ENCODE measurements at regions not wholly inside any gene's neighbourhood (a gene's known extent, or its start where the extent isn't known, plus 50 kb on each side); places are given as distances from the start of the nearest gene placed in this dataset.

DNA sequence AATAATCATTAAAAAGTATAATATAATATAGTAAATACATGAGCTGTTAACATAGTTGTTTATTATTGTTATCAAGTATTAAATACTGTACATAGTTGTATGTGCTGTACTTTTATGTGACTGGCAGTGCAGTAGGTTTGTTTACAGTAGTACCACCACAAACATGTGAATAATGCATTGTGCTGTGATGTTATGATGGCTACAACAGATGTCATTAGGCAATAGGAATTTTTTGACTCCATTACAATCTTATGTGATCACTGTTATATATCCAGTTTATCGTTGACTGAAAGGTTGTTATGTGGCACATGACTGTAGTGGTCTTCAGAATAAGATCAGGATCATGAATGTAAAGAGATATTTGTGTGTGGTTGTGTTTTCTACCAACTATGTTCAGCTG, 577.8 kb downstream of the JRKL start:
- 25 to 79% methylated on average over 1 of the region's 1 CpG for WGBS, 2 donors (ENCODE audit: low coverage in 1 of 2)
- intact Hi-C loops (cut with DNase I; ENCODE audit: low total_unique reads): no loop called here

DNA sequence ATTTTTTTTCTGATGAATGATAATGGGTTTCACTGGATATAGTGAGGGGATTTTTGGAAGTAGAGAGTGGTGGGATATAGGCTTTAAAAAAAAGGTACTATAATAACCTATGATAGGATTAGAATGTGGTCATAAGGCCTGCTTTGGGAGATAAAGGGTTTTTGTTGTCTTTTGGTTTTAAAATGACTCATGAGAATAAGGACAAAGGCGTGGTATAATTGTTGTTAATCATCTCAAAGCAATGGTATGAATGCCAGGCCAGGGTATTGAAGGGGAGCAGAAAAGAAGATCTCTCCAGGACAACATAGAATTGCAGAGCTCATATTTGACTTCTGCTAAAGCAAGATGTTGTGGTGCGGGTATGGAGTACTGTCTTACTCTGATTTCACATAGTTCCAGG, 579.4 kb downstream of the JRKL start:
- intact Hi-C loops (cut with DNase I; ENCODE audit: low total_unique reads) (no loop called here), in situ Hi-C loops (cut with MboI; ENCODE audit: low pct_ligation_motif_present in 1 of 4, low pct_unique_long_range_greater_than_20kb in 1 of 4, low sequenced_read_pairs in 3 of 4) (no loop called here)
- TF ChIP-seq, protein P1, sequence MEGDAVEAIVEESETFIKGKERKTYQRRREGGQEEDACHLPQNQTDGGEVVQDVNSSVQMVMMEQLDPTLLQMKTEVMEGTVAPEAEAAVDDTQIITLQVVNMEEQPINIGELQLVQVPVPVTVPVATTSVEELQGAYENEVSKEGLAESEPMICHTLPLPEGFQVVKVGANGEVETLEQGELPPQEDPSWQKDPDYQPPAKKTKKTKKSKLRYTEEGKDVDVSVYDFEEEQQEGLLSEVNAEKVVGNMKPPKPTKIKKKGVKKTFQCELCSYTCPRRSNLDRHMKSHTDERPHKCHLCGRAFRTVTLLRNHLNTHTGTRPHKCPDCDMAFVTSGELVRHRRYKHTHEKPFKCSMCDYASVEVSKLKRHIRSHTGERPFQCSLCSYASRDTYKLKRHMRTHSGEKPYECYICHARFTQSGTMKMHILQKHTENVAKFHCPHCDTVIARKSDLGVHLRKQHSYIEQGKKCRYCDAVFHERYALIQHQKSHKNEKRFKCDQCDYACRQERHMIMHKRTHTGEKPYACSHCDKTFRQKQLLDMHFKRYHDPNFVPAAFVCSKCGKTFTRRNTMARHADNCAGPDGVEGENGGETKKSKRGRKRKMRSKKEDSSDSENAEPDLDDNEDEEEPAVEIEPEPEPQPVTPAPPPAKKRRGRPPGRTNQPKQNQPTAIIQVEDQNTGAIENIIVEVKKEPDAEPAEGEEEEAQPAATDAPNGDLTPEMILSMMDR (IDR thresholded peaks at IDR 0.05): no peak
- no peak for TF ChIP-seq EP300 (IDR thresholded peaks at IDR 0.05; ENCODE audit: low read depth)
- TF ChIP-seq POLR2A (IDR thresholded peaks at IDR 0.05): no peak
- no peak for TF ChIP-seq POLR2AphosphoS5 (IDR thresholded peaks at IDR 0.05)
- no peaks in the 10 kb centered on the region for H3K4me1 ChIP-seq
- H3K4me3 ChIP-seq: no peak overlapping the region
- DNase-seq: no peak
- WGBS, 2 donors (ENCODE audit: low coverage in 1 of 2): 67 to 71% methylated on average over 2 of the region's 2 CpGs
- no peaks in the 10 kb centered on the region for H3K36me3 ChIP-seq
- H3K27me3 ChIP-seq: no peaks in the 10 kb centered on the region
- no peaks in the 10 kb centered on the region for H3K9me3 ChIP-seq
- no peak overlapping the region for H3K27ac ChIP-seq

More for the DNA sequence above, 577.8 kb downstream of the JRKL start:
- TF ChIP-seq, protein P1 (IDR thresholded peaks at IDR 0.05): no peak
- no peak for TF ChIP-seq EP300 (IDR thresholded peaks at IDR 0.05; ENCODE audit: low read depth)
- TF ChIP-seq POLR2A (IDR thresholded peaks at IDR 0.05): no peak
- no peak for TF ChIP-seq POLR2AphosphoS5 (IDR thresholded peaks at IDR 0.05)
- no peak for DNase-seq
- Histone ChIP-seq H3K4me3 (no peak overlapping the region), H3K27ac (no peak overlapping the region), H3K9me3 (no peaks in the 10 kb centered on the region), H3K27me3 (no peaks in the 10 kb centered on the region), H3K36me3 (no peaks in the 10 kb centered on the region), H3K4me1 (no peaks in the 10 kb centered on the region)
- in situ Hi-C loops (cut with MboI; ENCODE audit: low pct_ligation_motif_present in 1 of 4, low pct_unique_long_range_greater_than_20kb in 1 of 4, low sequenced_read_pairs in 3 of 4): no loop called here

DNA sequence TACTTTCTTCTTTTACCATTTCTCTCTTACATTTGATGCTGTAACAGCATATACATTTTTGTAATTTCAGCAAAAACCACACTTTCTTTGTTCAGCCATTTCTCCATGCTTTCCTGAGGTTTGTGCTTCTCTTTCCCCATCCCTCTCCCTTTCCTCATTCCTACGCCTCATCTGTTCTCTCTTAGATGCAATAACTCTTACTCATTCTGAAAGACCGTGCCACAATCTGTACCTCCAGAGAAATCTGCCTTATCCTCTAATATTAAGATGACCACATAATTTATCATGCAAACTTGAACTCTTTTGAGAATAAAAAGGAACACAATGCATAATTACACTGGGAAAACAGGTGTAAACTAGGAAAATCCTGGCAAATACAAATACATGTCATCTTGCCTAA, 588.9 kb downstream of the JRKL start:
- Histone ChIP-seq H3K4me1 (no peaks in the 10 kb centered on the region), H3K9me3 (no peaks in the 10 kb centered on the region), H3K27me3 (no peaks in the 10 kb centered on the region), H3K27ac (no peak overlapping the region), H3K36me3 (no peaks in the 10 kb centered on the region), H3K4me3 (no peak overlapping the region)
- WGBS, 2 donors (ENCODE audit: low coverage in 1 of 2): 82 to 90% methylated on average over 2 of the region's 2 CpGs
- in situ Hi-C loops (cut with MboI; ENCODE audit: low pct_ligation_motif_present in 1 of 4, low pct_unique_long_range_greater_than_20kb in 1 of 4, low sequenced_read_pairs in 3 of 4): no loop called here
- no peak for DNase-seq
- no peak for TF ChIP-seq POLR2A (IDR thresholded peaks at IDR 0.05)
- TF ChIP-seq, protein P1 (IDR thresholded peaks at IDR 0.05): no peak
- no peak for TF ChIP-seq EP300 (IDR thresholded peaks at IDR 0.05; ENCODE audit: low read depth)
- no peak for TF ChIP-seq POLR2AphosphoS5 (IDR thresholded peaks at IDR 0.05)
- intact Hi-C loops (cut with DNase I; ENCODE audit: low total_unique reads): no loop called here

DNA sequence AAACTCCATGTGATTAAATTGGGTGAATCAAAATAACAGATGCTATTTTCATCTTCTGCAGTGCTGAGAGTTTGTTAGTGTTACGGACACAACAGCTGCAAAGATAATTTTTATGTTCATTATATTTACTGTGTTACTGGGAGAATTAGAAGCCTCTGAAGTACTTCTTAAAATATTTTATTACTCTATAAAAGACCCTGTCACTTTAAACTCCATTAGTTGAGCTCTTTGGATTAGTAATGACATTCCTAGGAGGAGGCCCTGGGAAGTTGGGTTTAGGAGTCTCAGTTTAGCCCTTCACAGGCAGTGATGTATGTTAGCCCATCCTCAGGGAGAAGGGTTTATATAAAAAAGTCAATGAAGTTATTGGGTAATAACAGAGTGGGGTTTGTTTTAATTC, 596.7 kb downstream of the JRKL start:
- in situ Hi-C loops (cut with MboI; ENCODE audit: low pct_ligation_motif_present in 1 of 4, low pct_unique_long_range_greater_than_20kb in 1 of 4, low sequenced_read_pairs in 3 of 4): no loop called here
- no peaks in the 10 kb centered on the region for H3K27me3 ChIP-seq
- H3K36me3 ChIP-seq: no peaks in the 10 kb centered on the region
- TF ChIP-seq, protein P1 (IDR thresholded peaks at IDR 0.05): no peak
- TF ChIP-seq EP300 (IDR thresholded peaks at IDR 0.05; ENCODE audit: low read depth) (no peak), POLR2AphosphoS5 (IDR thresholded peaks at IDR 0.05) (no peak), POLR2A (IDR thresholded peaks at IDR 0.05) (no peak)
- DNase-seq: no peak
- H3K27ac ChIP-seq: no peak overlapping the region
- 64 to 72% methylated on average over 1 of the region's 1 CpG for WGBS, 2 donors (ENCODE audit: low coverage in 1 of 2)
- intact Hi-C loops (cut with DNase I; ENCODE audit: low total_unique reads): no loop called here
- no peak overlapping the region for H3K4me3 ChIP-seq
- no peaks in the 10 kb centered on the region for H3K9me3 ChIP-seq
- H3K4me1 ChIP-seq: peaks cover 0 to 4% (median 0%) of the 10 kb centered on the region in 4 donors
